ENCODE measurements at regions not wholly inside any gene's neighbourhood (a gene's known extent, or its start where the extent isn't known, plus 50 kb on each side); places are given as distances from the start of the nearest gene placed in this dataset.

- TF ChIP-seq POLR2A (IDR thresholded peaks at IDR 0.05), result no peak
- TF ChIP-seq, protein P1, sequence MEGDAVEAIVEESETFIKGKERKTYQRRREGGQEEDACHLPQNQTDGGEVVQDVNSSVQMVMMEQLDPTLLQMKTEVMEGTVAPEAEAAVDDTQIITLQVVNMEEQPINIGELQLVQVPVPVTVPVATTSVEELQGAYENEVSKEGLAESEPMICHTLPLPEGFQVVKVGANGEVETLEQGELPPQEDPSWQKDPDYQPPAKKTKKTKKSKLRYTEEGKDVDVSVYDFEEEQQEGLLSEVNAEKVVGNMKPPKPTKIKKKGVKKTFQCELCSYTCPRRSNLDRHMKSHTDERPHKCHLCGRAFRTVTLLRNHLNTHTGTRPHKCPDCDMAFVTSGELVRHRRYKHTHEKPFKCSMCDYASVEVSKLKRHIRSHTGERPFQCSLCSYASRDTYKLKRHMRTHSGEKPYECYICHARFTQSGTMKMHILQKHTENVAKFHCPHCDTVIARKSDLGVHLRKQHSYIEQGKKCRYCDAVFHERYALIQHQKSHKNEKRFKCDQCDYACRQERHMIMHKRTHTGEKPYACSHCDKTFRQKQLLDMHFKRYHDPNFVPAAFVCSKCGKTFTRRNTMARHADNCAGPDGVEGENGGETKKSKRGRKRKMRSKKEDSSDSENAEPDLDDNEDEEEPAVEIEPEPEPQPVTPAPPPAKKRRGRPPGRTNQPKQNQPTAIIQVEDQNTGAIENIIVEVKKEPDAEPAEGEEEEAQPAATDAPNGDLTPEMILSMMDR (IDR thresholded peaks at IDR 0.05), result no peak
Observed at GRCh38 chr5:73336366-73336765, 112.2 kb downstream of the FOXD1 start.

All from Peyer's patch (tissue), 4 donors.